K562 (cell line): ENCODE measurements at regions not wholly inside any gene's neighbourhood (a gene's known extent, or its start where the extent isn't known, plus 50 kb on each side); places are given as distances from the start of the nearest gene placed in this dataset.

ENCODE experiments used
- ATAC-seq: fragments of 200-7000 bp; cut with Tn5 transposase; 3 replicates; pipeline ENCODE4 v1.9.1; 2020; ENCODE audit warnings: moderate library complexity
- BruUV-seq: library from RNA; stranded (reverse); fragments of 400-500 nt; replicated peaks from 2 replicates; lab custom pipeline; 2021; lab: Mats Ljungman, UMichigan
- CTCF ChIA-PET: fragments of 300-600 bp; formaldehyde crosslinking; extraction: SDS; loops from one replicate; lab custom pipeline; 2021; ENCODE audit warnings: low intra/inter-chr PET ratio; lab: Yijun Ruan, JAX
- POLR2A ChIA-PET: fragments of 300-600, 350-650 bp; sonication (Branson Sonifier 250); formaldehyde crosslinking; extraction: SDS; loops from one replicate; lab custom pipeline; 2021; ENCODE audit warnings: antibody characterized with exemption, inconsistent platforms; lab: Yijun Ruan, JAX
- DNase-seq, 4 experiments: peaks; one replicate each; pipeline versions ENCODE4 v3.0.0 to v3.0.0-alpha.2; 2011 to 2018; ENCODE audit warnings: low spot score in 3 of 4, mixed read lengths in 3 of 4; ENCODE audit errors: extremely low read depth in 1 of 4
- FAIRE-seq: peaks from 2 replicates; lab custom pipeline; 2011; peaks lifted over from hg19 to GRCh38; lab: Jason Lieb, UNC
- H2AFZ ChIP-seq: 2 replicates; pipeline ENCODE4 v1.6.0; 2011; ENCODE audit warnings: low read depth, low read length, control low read depth, inconsistent platforms
- H3K27ac ChIP-seq: fragments of 200-600 bp; 3 replicates; pipeline ENCODE4 v1.8.0; 2011; ENCODE audit warnings: low read depth, mild to moderate bottlenecking, control low read depth, inconsistent platforms, low read length, moderate library complexity, mixed read lengths; ENCODE audit errors: extremely low read depth
- H3K27me3 ChIP-seq, 2 experiments: fragments of 300-600 bp in 1 of 2; 2 replicates in 1 of 2; 3 replicates in 1 of 2; pipeline versions ENCODE4 v1.6.0 to v1.8.0; 2011; ENCODE audit warnings: inconsistent platforms in 2 of 2, low read length in 2 of 2, mild to moderate bottlenecking in 1 of 2, mixed read lengths in 1 of 2, moderate library complexity in 1 of 2; ENCODE audit not compliant: control insufficient read depth in 2 of 2, insufficient read depth in 2 of 2
- H3K36me3 ChIP-seq: fragments of 300-600 bp; 3 replicates; pipeline ENCODE4 v1.8.0; 2011; ENCODE audit warnings: mild to moderate bottlenecking, low read length, inconsistent platforms; ENCODE audit not compliant: control insufficient read depth, insufficient read depth
- H3K4me1 ChIP-seq, 2 experiments: fragments of 200-600 bp in 1 of 2; replicated peaks in 1 of 2; 2 replicates in 1 of 2; 3 replicates in 1 of 2; pipeline versions ENCODE4 v1.5.1 to v1.8.0; 2011; ENCODE audit warnings: inconsistent platforms in 2 of 2, low read length in 2 of 2, mild to moderate bottlenecking in 1 of 2, mixed read lengths in 1 of 2, moderate library complexity in 1 of 2; ENCODE audit not compliant: control insufficient read depth in 2 of 2, insufficient read depth in 2 of 2
- H3K4me2 ChIP-seq: 2 replicates; pipeline ENCODE4 v1.6.1; 2011; ENCODE audit warnings: low read length, control low read depth, inconsistent platforms, mixed read lengths; ENCODE audit not compliant: insufficient read depth
- H3K4me3 ChIP-seq: fragments of 200-600 bp; sonication (generic), shearing (Covaris generic); 2 replicates; pipeline ENCODE4 v1.5.1; 2016; ENCODE audit warnings: control low read depth, inconsistent platforms
- H3K79me2 ChIP-seq: fragments of 200-600 bp; 3 replicates; pipeline ENCODE4 v1.8.0; 2011; ENCODE audit warnings: low read length, inconsistent platforms; ENCODE audit not compliant: control insufficient read depth, insufficient read depth
- H3K9ac ChIP-seq, 2 experiments: 2 replicates each; pipeline versions ENCODE4 v1.6.0 to v1.6.1; 2011; ENCODE audit warnings: low read depth in 2 of 2, low read length in 2 of 2, control low read depth in 1 of 2, inconsistent platforms in 1 of 2, mild to moderate bottlenecking in 1 of 2, mixed read lengths in 1 of 2; ENCODE audit not compliant: insufficient read depth in 1 of 2
- H3K9me1 ChIP-seq: one replicate; pipeline ENCODE4 v1.6.0; 2011; ENCODE audit warnings: inconsistent platforms, mild to moderate bottlenecking, low read length, moderate library complexity; ENCODE audit not compliant: control insufficient read depth, insufficient read depth
- H3K9me3 ChIP-seq: replicated peaks from 2 replicates; pipeline ENCODE4 v1.5.1; 2011; ENCODE audit warnings: low read depth, low read length, inconsistent platforms; ENCODE audit not compliant: control insufficient read depth, insufficient read depth
- H4K20me1 ChIP-seq: replicated peaks from 2 replicates; pipeline ENCODE4 v1.6.1; 2011; ENCODE audit warnings: low read length, inconsistent platforms, mixed read lengths; ENCODE audit not compliant: control insufficient read depth, insufficient read depth
- FIP1L1 ChIP-seq: fragments of 200-400 bp; formaldehyde crosslinking; IDR thresholded peaks from 2 replicates; pipeline ENCODE4 v1.6.1; 2018; ENCODE audit warnings: mild to moderate bottlenecking, low read depth, low read length; ENCODE audit not compliant: poor library complexity, severe bottlenecking
- ILK ChIP-seq: fragments of 450-650 bp; IDR thresholded peaks from 2 replicates; pipeline ENCODE4 v1.6.1; 2016; ENCODE audit warnings: missing genetic modification characterization, low read depth, mild to moderate bottlenecking, missing compliant biosample characterization, moderate library complexity, borderline replicate concordance
- MNT ChIP-seq, 2 experiments: fragments of 450-650 bp; conservative IDR thresholded peaks; 2 replicates each; pipeline ENCODE4 v1.6.1; 2017; ENCODE audit warnings: mild to moderate bottlenecking in 2 of 2, moderate library complexity in 2 of 2
- POLR3G ChIP-seq: IDR thresholded peaks from 2 replicates; pipeline ENCODE4 v1.6.1; 2011; ENCODE audit not compliant: insufficient read length, insufficient replicate concordance; ENCODE audit errors: extremely low read depth
- TSC22D4 ChIP-seq: fragments of 450-650 bp; IDR thresholded peaks from 2 replicates; pipeline ENCODE4 v1.6.1; 2016; ENCODE audit warnings: missing genetic modification characterization, missing biosample characterization, control low read depth
- ZNF165 ChIP-seq: fragments of 250-450 bp; sonication (Bioruptor Pico); IDR thresholded peaks from 2 replicates; pipeline ENCODE4 v1.4.0; 2020; ENCODE audit warnings: borderline replicate concordance
- ZNF280B ChIP-seq: fragments of 250-450 bp; sonication (Bioruptor Pico); IDR thresholded peaks from 2 replicates; pipeline ENCODE4 v1.5.1; 2021; ENCODE audit warnings: mild to moderate bottlenecking
- ZNF444 ChIP-seq: fragments of 250-450 bp; sonication (Bioruptor Pico); IDR thresholded peaks from 2 replicates; pipeline ENCODE4 v1.4.0; 2020; ENCODE audit warnings: mild to moderate bottlenecking, moderate library complexity
- WGBS: fragments of 100-300 bp; shearing (Covaris generic); methylation state at CpG from one replicate; pipeline ENCODE4 v1.1.6; 2016; ENCODE audit warnings: low coverage, mixed read lengths; ENCODE audit not compliant: insufficient coverage; ENCODE audit errors: missing lambda C conversion rate; 5-methylcytosine and 5-hydroxymethylcytosine counted together
- in situ Hi-C: fragments of 300-500 bp; cut with MboI; formaldehyde crosslinking; loops from 4 replicates; pipeline ENCODE4 v1.15.0; 2018; ENCODE audit warnings: inconsistent platforms, mixed read lengths
- intact Hi-C: fragments of 100-400 bp; cut with micrococcal nuclease; formaldehyde crosslinking; loops from 2 replicates; pipeline ENCODE4 v1.14.2; 2022

- no peak for TF ChIP-seq ZNF280B (CRISPR knock-in tag)
- no peak for TF ChIP-seq MNT (conservative IDR thresholded peaks at IDR 0.05)
Measured at GRCh38 chr1:37398096-37398495, 76.3 kb upstream of the ZC3H12A start (continued).

- CTCF ChIA-PET = no interaction called here
- in situ Hi-C loops = no loop called here
- 2% methylated on average over 6 of the region's 6 CpGs for WGBS
Measured at GRCh38 chr1:37399205-37399604, 75.2 kb upstream of the ZC3H12A start.

More at GRCh38 chr1:37399205-37399604, 75.2 kb upstream of the ZC3H12A start:
- H3K4me3 ChIP-seq = no peak overlapping the region
- no peak overlapping the region for H3K9ac ChIP-seq
- H3K9me3 ChIP-seq = no peaks in the 10 kb centered on the region
- intact Hi-C loops = no loop called here
- no peak for DNase-seq
- H3K27ac ChIP-seq = no peak overlapping the region
- no peaks in the 10 kb centered on the region for H3K36me3 ChIP-seq
- POLR2A ChIA-PET = interaction anchor here (0.5 to 1.0 kb wide), 4 partner anchors 10 to 78 kb away, joined by 3 to 4 read pairs (median 3); no protein-coding TSS in a partner anchor
- no TSS peak for BruUV-seq
- no peak for TF ChIP-seq ZNF444
- no peak for TF ChIP-seq FIP1L1
- TF ChIP-seq ZNF165 (CRISPR knock-in tag) = no peak
- no peak for TF ChIP-seq TSC22D4 (tag)
- no peak for TF ChIP-seq ILK (tag)
- TF ChIP-seq POLR3G = no peak
- TF ChIP-seq, all 486 proteins: peak for 0
- H4K20me1 ChIP-seq = no peaks in the 10 kb centered on the region
- FAIRE-seq = no peak
- H3K79me2 ChIP-seq = no peaks in the 10 kb centered on the region
- H3K4me1 ChIP-seq = no peaks in the 10 kb centered on the region
- ATAC-seq = no peak
- peaks cover 3% of the 10 kb centered on the region for H3K9me1 ChIP-seq
- peaks cover 21 to 48% of the 10 kb centered on the region in 2 experiments; a peak in 3 of 5 replicates for H3K27me3 ChIP-seq
- no peak overlapping the region for H3K4me2 ChIP-seq
- no peak overlapping the region for H2AFZ ChIP-seq
